NCI-H510A treated with DMSO at 0.1 percent for 48 hours (cell line): ENCODE measurements at regions not wholly inside any gene's neighbourhood (a gene's known extent, or its start where the extent isn't known, plus 50 kb on each side); places are given as distances from the start of the nearest gene placed in this dataset.

ENCODE experiments used
- DNase-seq: peaks from one replicate; lab custom pipeline; 2025; lab: John Stamatoyannopoulos, UW

GRCh38 chr2:120515759-120516678, 170.1 kb downstream of the INHBB start:
- no peak for DNase-seq

- DNase-seq, result no peak
Observed at GRCh38 chr2:120516679-120517314, 170.9 kb downstream of the INHBB start.

GRCh38 chr2:120517751-120518469, 172.0 kb downstream of the INHBB start:
- DNase-seq, result peak; percentile 18

DNA sequence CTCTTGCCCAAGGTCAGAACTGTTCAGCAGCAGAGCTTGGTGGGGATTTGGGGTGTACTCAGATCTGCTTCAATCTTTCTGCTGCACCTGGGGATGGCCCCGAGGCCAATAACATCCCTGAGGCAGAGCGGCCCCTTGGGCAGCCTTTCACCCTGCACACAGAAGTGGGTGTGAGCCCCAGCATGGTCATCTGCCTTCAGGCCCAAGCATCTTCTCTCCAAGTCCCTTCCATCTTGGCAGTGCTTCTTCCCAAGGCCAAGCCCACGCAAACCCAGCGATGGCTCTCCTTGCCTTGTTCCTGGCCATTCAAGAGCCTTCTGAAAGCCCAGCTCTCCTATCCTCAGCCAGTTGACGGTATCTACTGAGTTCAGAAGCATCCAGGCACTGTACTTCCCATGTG, 172.9 kb downstream of the INHBB start:
- DNase-seq, result no peak

GRCh38 chr2:120519469-120519868, 173.5 kb downstream of the INHBB start:
- no peak for DNase-seq

DNA sequence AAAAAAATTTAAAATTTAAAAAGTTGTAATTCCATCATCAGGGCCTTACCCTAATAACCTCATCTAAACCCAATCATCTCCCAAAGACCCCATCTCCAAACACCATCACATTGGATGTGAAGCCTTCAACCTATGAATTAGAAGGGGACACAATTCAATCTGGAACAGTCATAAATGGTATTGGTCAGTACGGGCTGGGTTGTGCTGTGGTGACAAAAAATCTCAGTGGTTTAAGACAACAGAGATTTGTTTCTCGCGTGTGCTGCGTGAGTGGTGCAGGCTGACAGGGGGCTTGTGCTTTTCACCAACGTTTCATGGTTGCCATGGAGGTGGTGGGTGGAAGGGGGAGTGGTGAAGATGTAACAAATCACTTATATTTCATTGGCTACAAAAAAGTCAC, 174.5 kb downstream of the INHBB start:
- no peak for DNase-seq

GRCh38 chr2:120520929-120521912, 175.3 kb downstream of the INHBB start:
- DNase-seq, result peak; percentile 59

DNA sequence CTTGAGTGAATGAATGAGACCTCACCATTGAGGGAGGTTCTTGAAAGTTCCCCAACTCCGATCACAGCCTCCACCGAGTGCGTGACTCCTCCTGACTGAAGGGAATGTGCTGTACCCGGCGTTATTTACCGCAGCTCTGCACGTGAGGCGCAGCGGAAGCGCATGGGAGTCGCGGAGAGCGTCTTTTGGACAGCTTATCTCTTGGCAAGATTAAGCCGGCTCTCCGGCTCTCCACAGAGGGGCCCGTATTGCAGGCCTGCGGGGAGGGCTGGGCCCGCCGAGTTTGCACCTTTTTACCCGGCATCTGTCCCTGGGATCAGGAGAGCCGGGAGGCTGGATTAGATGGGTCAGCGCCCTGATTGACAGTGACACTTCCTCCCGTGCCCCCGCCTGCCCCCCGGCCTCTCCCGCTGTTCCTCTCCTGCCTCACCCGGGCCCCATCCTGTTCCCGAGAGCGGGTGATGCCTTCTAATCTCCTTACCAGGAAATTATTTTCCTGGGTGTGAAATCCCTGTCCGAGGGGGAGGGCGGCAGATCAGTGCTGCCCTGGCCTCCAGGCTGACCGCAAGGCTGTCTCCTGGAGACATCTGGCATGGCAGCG, 176.3 kb downstream of the INHBB start:
- DNase-seq, result no peak

DNA sequence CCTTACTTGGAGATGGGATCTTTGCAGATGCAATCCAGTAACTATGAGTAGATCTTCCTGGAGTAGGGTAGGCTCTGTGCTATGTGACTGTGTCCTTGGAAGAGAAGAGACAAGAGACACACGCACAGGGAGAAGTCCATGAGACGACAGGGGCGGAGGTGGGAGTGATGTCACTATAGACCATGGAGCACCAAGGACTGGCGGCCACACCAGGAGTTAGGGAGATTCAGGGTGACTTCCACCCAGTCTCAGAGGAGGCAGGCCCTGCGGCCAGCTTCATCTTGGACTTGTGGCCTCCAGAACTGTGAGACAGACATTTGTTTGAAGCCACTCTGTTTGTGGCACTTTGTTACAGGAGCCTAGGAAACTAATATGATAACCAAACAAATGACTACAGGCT, 177.8 kb downstream of the INHBB start:
- DNase-seq, result no peak

GRCh38 chr2:120524174-120524573, 178.2 kb downstream of the INHBB start:
- DNase-seq, result no peak

GRCh38 chr2:120525056-120526046, 179.4 kb downstream of the INHBB start:
- DNase-seq, result peak; percentile 16

- DNase-seq, result no peak
Observed at GRCh38 chr2:120526047-120526562, 180.2 kb downstream of the INHBB start.

DNA sequence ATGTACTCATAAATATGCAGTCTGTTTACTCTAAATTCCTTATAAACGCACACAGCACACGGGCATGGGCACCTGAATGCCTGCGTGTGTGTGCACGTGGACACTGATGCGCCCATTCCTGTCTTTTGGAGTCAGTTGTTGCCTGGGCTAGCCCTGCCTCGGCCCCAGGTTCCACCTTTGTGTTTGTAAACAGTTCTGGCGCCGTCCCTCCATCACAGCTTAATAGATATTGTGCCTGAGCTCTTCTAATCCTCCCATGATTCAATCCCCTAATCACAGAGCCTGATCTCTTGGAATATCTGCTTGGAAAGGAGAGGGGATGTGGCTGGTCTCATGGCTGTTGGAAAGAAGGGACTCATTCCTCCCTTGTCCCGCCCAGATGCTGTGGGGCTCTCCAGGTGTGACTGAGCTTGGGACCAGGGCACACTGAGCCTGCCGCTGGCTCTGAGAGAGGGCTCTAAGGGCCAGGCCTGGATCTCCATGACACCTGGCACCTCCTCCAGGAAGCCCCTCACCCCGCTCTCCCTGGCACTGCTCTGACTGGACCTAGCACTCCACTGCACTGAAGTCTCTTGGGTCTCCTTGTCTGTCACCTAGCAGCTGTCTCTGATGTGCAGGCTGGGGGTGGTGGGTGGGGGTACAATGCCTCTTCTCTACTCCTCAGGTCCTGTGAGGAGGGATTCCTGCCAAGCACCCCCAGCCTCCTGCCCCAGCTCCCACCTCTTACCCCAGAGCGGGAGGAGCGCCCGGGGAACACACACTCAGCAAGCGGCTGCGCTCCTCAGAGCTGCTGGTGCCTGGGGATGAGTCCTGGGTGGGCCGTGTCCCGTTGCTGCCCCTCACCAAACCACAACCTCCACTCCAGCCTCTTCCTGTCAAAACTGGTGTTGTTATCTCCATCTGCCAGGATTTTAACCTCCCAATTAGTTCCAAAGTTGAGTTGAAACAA, 181.3 kb downstream of the INHBB start:
- DNase-seq, result no peak

GRCh38 chr2:120528051-120528692, 182.2 kb downstream of the INHBB start:
- no peak for DNase-seq

GRCh38 chr2:120528693-120529076, 182.7 kb downstream of the INHBB start:
- DNase-seq, result no peak

- no peak for DNase-seq
Observed at GRCh38 chr2:120530781-120531180, 184.8 kb downstream of the INHBB start.

DNA sequence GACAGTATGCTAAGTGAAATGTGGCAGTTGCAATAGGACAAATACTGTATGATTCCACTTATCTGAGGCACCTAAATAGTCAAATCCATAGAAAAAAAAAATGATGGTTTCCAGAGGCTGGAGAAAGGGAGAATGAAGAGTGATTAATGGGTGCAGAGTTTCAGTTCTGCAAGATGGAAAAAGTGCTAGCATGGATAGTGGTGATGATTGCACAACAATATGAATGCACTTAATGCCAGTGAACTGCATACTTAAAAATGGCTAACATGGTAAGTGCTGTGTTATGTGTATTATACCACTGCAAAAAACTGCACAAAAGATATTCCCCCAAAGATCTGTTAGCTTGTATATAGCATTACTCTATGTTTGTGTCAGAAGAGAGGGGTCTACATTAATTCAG, 185.4 kb downstream of the INHBB start:
- no peak for DNase-seq
